ENCODE measurements at regions not wholly inside any gene's neighbourhood (a gene's known extent, or its start where the extent isn't known, plus 50 kb on each side); places are given as distances from the start of the nearest gene placed in this dataset.

GRCh38 chr18:25876330-25876948 lies 214.0 kb downstream of the SS18 start:
- TF ChIP-seq CTCF (IDR thresholded peaks at IDR 0.05), result no peak
- ATAC-seq (ENCODE audit: low FRiP score) (no peak), DNase-seq (ENCODE audit: low spot score) (no peak)

GRCh38 chr18:25875551-25876240 lies 214.7 kb downstream of the SS18 start:
- ATAC-seq (ENCODE audit: low FRiP score), result no peak
- no peak for TF ChIP-seq CTCF (IDR thresholded peaks at IDR 0.05)
- DNase-seq (ENCODE audit: low spot score), result no peak

- DNase-seq (ENCODE audit: low spot score), result no peak
- TF ChIP-seq CTCF (IDR thresholded peaks at IDR 0.05), result no peak
Measured at GRCh38 chr18:25873833-25874232, 216.6 kb downstream of the SS18 start.

GRCh38 chr18:25866331-25866730 lies 224.1 kb downstream of the SS18 start:
- ATAC-seq (ENCODE audit: low FRiP score) (no peak), DNase-seq (ENCODE audit: low spot score) (no peak)
- no peak for TF ChIP-seq CTCF (IDR thresholded peaks at IDR 0.05)

More at GRCh38 chr18:25873833-25874232, 216.6 kb downstream of the SS18 start:
- no peak for ATAC-seq (ENCODE audit: low FRiP score)

- no peak for DNase-seq (ENCODE audit: low spot score)
- no peak for TF ChIP-seq CTCF (IDR thresholded peaks at IDR 0.05)
- no peak for ATAC-seq (ENCODE audit: low FRiP score)
Measured at GRCh38 chr18:25862881-25863600, 227.4 kb downstream of the SS18 start.

- TF ChIP-seq CTCF (IDR thresholded peaks at IDR 0.05), result no peak
- ATAC-seq (ENCODE audit: low FRiP score), result no peak
- no peak for DNase-seq (ENCODE audit: low spot score)
Measured at GRCh38 chr18:25853691-25854433, 236.6 kb downstream of the SS18 start.

Data from omental fat pad (tissue), 3 donors.